ENCODE measurements at regions not wholly inside any gene's neighbourhood (a gene's known extent, or its start where the extent isn't known, plus 50 kb on each side); places are given as distances from the start of the nearest gene placed in this dataset.

GRCh38 chr11:33616552-33616951 lies 84.1 kb downstream of the C11orf91 start:
- TF ChIP-seq, protein P1, sequence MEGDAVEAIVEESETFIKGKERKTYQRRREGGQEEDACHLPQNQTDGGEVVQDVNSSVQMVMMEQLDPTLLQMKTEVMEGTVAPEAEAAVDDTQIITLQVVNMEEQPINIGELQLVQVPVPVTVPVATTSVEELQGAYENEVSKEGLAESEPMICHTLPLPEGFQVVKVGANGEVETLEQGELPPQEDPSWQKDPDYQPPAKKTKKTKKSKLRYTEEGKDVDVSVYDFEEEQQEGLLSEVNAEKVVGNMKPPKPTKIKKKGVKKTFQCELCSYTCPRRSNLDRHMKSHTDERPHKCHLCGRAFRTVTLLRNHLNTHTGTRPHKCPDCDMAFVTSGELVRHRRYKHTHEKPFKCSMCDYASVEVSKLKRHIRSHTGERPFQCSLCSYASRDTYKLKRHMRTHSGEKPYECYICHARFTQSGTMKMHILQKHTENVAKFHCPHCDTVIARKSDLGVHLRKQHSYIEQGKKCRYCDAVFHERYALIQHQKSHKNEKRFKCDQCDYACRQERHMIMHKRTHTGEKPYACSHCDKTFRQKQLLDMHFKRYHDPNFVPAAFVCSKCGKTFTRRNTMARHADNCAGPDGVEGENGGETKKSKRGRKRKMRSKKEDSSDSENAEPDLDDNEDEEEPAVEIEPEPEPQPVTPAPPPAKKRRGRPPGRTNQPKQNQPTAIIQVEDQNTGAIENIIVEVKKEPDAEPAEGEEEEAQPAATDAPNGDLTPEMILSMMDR (IDR thresholded peaks at IDR 0.05): no peak
- TF ChIP-seq POLR2A (IDR thresholded peaks at IDR 0.05): no peak

Data from testis (tissue), 2 donors.